ENCODE measurements at regions not wholly inside any gene's neighbourhood (a gene's known extent, or its start where the extent isn't known, plus 50 kb on each side); places are given as distances from the start of the nearest gene placed in this dataset.

DNA sequence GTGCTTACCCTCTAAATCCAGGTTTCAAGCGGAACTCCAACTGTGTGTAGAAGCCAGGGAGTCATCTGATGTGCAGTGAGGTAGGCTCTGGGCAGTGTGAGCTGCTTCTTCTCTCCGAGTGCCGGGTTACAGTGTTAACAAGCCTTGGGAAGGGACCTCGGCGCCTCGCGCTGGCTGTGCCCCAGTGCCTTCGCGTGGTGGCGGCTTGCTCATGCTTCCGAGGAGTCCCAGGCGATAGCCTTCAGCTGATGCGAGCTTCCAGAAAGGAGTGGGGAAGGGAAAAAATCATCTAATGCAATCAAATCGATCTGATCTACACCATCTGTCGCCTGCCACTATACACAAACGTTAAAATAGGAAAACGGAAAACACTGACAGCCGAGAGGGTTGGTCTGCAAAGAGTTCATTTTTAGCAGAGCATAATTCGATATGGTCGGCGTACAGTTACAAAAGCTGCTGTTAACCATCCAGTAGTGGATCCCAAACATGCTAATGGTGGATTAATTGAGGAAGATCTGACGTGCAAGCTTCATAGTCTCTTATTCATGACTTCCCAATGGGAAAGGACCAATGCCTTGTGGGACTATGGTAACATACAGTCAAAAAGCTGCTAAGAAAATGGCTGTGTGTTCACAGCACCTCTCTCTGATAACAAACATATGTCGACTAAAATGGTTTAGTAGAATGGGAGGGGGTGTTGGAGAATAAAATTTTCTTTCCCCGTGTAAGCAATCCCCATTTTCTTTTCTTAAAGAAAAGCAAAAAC is 128.7 kb upstream of the DPYD start:
- no peaks in the 10 kb centered on the region for H3K9me3 Mint-ChIP-seq
- POLR2A ChIA-PET = no interaction called here
- peaks cover 34% of the 10 kb centered on the region for H3K4me1 Mint-ChIP-seq (ENCODE audit: low read depth)
- CTCF ChIA-PET = interaction anchor here (0.6 to 2.2 kb wide), 5 partner anchors 24 to 911 kb away, joined by 3 to 5 read pairs (median 4); no protein-coding TSS in a partner anchor
- TF ChIP-seq, protein P1, sequence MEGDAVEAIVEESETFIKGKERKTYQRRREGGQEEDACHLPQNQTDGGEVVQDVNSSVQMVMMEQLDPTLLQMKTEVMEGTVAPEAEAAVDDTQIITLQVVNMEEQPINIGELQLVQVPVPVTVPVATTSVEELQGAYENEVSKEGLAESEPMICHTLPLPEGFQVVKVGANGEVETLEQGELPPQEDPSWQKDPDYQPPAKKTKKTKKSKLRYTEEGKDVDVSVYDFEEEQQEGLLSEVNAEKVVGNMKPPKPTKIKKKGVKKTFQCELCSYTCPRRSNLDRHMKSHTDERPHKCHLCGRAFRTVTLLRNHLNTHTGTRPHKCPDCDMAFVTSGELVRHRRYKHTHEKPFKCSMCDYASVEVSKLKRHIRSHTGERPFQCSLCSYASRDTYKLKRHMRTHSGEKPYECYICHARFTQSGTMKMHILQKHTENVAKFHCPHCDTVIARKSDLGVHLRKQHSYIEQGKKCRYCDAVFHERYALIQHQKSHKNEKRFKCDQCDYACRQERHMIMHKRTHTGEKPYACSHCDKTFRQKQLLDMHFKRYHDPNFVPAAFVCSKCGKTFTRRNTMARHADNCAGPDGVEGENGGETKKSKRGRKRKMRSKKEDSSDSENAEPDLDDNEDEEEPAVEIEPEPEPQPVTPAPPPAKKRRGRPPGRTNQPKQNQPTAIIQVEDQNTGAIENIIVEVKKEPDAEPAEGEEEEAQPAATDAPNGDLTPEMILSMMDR (IDR thresholded peaks at IDR 0.05) = no peak
- H3K4me3 Mint-ChIP-seq = no peak overlapping the region
- intact Hi-C loops (cut with micrococcal nuclease) = loop anchor here (2.0 to 10.0 kb wide), 4 partner anchors 127 to 1083 kb away; partner anchors contain the start of gene DPYD
- H3K27ac Mint-ChIP-seq = no peak overlapping the region
- ATAC-seq (no peak), DNase-seq (peak; percentile 17)
- H3K36me3 Mint-ChIP-seq (ENCODE audit: low read depth) = no peaks in the 10 kb centered on the region
- H3K27me3 Mint-ChIP-seq = peaks cover 69% of the 10 kb centered on the region

DNA sequence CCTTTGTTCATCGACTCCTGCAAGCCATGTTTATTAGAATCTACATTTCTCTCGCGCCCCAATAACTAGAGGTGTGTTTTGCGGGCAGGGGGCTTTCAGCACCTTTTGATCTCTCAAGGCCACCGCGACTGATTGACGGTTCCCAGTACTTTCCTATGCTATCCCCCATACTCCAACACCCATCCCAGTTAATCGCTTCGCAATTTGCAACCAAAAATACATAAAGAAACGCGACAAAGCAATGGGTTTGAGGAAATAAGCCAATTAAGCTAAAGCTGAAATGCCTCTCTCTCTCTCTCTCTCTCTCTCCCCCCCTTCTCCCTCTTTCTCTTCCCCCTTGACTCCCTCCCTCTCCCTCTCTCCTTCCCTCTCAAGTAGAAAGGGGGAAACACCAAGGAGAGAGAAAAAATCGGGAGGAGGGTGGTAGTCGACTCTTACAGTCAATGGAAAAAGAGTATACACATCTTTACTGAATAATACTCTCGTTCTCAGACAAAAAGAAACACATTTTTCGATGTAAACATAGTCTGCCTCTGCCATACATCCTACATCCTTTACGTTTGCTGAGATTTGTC is 128.0 kb upstream of the DPYD start:
- ChIA-PET POLR2A (no interaction called here), CTCF (interaction anchor here (0.6 to 2.2 kb wide), 8 partner anchors 11 to 910 kb away, joined by 3 to 5 read pairs (median 4); no protein-coding TSS in a partner anchor)
- Mint-ChIP-seq H3K27ac (no peak overlapping the region), H3K36me3 (ENCODE audit: low read depth) (no peaks in the 10 kb centered on the region), H3K9me3 (no peaks in the 10 kb centered on the region), H3K4me1 (ENCODE audit: low read depth) (peaks cover 36% of the 10 kb centered on the region), H3K27me3 (peaks cover 74% of the 10 kb centered on the region), H3K4me3 (no peak overlapping the region)
- intact Hi-C loops (cut with micrococcal nuclease) = loop anchor here (5.0 to 10.0 kb wide), 2 partner anchors 127 to 224 kb away; partner anchors contain the start of gene DPYD
- ATAC-seq (no peak), DNase-seq (no peak)
- TF ChIP-seq, protein P1 (IDR thresholded peaks at IDR 0.05) = no peak

DNA sequence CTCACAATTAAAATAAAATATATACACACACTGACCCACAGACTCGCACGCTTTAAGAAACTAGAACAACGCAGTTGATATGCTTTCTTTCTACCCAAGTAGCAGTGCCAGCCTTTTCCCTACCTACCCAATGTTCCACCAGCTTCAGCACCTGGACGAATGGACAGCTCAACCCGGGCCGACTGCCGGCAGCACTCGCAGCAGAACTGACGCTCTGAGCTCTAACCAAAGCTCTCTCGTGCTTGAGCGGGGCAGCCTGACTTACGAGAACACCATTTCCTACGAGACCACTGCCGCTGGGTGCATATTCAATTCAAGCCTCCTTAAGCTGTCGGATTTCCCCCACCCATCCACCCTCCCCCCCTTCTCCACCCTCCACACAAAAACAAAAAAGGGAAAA is 127.4 kb upstream of the DPYD start:
- H3K4me3 Mint-ChIP-seq = no peak overlapping the region

DNA sequence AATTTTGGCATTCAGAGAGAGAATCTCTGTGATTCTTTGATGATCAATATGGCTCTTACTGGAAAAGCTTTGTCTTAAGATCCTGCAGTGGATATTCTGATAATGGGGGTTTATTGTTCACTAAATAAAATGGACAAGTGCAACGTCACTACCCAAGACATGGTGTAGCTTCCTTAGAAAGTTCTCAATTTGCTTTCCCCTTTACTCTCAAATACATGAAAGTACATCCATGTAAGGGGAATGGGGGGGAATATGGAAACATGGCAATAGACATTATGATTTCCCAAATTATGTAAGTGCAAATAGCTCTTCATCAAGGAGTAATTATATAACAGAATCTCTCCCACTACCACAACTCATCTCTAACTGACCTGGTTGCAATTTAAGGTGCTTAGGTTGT is 126.3 kb upstream of the DPYD start:
- ChIA-PET CTCF (interaction anchor here (0.9 to 2.2 kb wide), 4 partner anchors 13 to 908 kb away, joined by 5 read pairs; no protein-coding TSS in a partner anchor), POLR2A (interaction anchor here (0.6 kb wide), 2 partner anchors 776 to 982 kb away, joined by 3 read pairs; no protein-coding TSS in a partner anchor)
- no peak overlapping the region for H3K4me3 Mint-ChIP-seq
- peaks cover 71% of the 10 kb centered on the region for H3K27me3 Mint-ChIP-seq
- no peak overlapping the region for H3K27ac Mint-ChIP-seq
- ATAC-seq (no peak), DNase-seq (no peak)
- TF ChIP-seq, protein P1 (IDR thresholded peaks at IDR 0.05) = no peak
- intact Hi-C loops (cut with micrococcal nuclease) = loop anchor here (5.0 to 10.0 kb wide), 2 partner anchors 125 to 222 kb away; partner anchors contain the start of gene DPYD
- H3K4me1 Mint-ChIP-seq (ENCODE audit: low read depth) = peaks cover 26% of the 10 kb centered on the region
- no peaks in the 10 kb centered on the region for H3K9me3 Mint-ChIP-seq
- no peaks in the 10 kb centered on the region for H3K36me3 Mint-ChIP-seq (ENCODE audit: low read depth)

More for the DNA sequence above, 127.4 kb upstream of the DPYD start:
- TF ChIP-seq, protein P1 (IDR thresholded peaks at IDR 0.05) = no peak
- Mint-ChIP-seq H3K4me1 (ENCODE audit: low read depth) (peaks cover 32% of the 10 kb centered on the region), H3K36me3 (ENCODE audit: low read depth) (no peaks in the 10 kb centered on the region), H3K27ac (no peak overlapping the region), H3K9me3 (no peaks in the 10 kb centered on the region), H3K27me3 (peaks cover 74% of the 10 kb centered on the region)
- ATAC-seq (peak; percentile 78), DNase-seq (peak; percentile 85)
- intact Hi-C loops (cut with micrococcal nuclease) = loop anchor here (5.0 to 10.0 kb wide), 2 partner anchors 126 to 223 kb away; partner anchors contain the start of gene DPYD
- ChIA-PET POLR2A (no interaction called here), CTCF (interaction anchor here (0.6 to 2.2 kb wide), 7 partner anchors 12 to 250 kb away, joined by 3 to 5 read pairs (median 5); no protein-coding TSS in a partner anchor)

Data from activated CD8-positive, alpha-beta T cell treated with anti-CD3 and anti-CD28 coated beads for 36 hours (primary cell).